Esophagus (tissue), 2 donors: ENCODE measurements at regions not wholly inside any gene's neighbourhood (a gene's known extent, or its start where the extent isn't known, plus 50 kb on each side); places are given as distances from the start of the nearest gene placed in this dataset.
"Not testable (repeated sequence)": the region's sequence is repeated elsewhere in the genome, so short reads cannot be mapped to it uniquely, and the experiment has no call there.

Source experiments
- H3K27ac ChIP-seq, 2 donors: one replicate each; pipeline ENCODE4 v1.5.1; 2013; ENCODE audit warnings: low read depth in 2 of 2, mild to moderate bottlenecking in 2 of 2, inconsistent platforms in 1 of 2, low read length in 1 of 2, moderate library complexity in 1 of 2
- H3K27me3 ChIP-seq, 2 donors: one replicate each; pipeline ENCODE4 v1.6.1; 2013; ENCODE audit warnings: low read length in 2 of 2, control low read depth in 1 of 2, mild to moderate bottlenecking in 1 of 2; ENCODE audit not compliant: insufficient read depth in 2 of 2, control insufficient read depth in 1 of 2
- H3K36me3 ChIP-seq, 2 donors: one replicate each; pipeline ENCODE4 v1.6.1; 2013; ENCODE audit warnings: low read length in 1 of 2; ENCODE audit not compliant: control insufficient read depth in 2 of 2, insufficient read depth in 2 of 2
- H3K4me1 ChIP-seq, 2 donors: one replicate each; pipeline ENCODE4 v1.6.1; 2013; ENCODE audit warnings: low read length in 1 of 2; ENCODE audit not compliant: control insufficient read depth in 2 of 2, insufficient read depth in 2 of 2
- H3K4me3 ChIP-seq, 2 donors: one replicate each; pipeline ENCODE4 v1.5.1; 2013; ENCODE audit warnings: low read length in 2 of 2, mild to moderate bottlenecking in 2 of 2, low read depth in 1 of 2, moderate library complexity in 1 of 2
- H3K9me3 ChIP-seq, 2 donors: one replicate each; pipeline ENCODE4 v1.6.1; 2013; ENCODE audit warnings: mild to moderate bottlenecking in 2 of 2, low read depth in 1 of 2, low read length in 1 of 2, moderate library complexity in 1 of 2; ENCODE audit not compliant: control insufficient read depth in 2 of 2, insufficient read depth in 1 of 2
- WGBS, 2 donors: extraction: QIAGEN DNeasy Blood & Tissue Kit; methylation state at CpG; one replicate each; pipeline ENCODE4 v1.1.7; 2013; 5-methylcytosine and 5-hydroxymethylcytosine counted together
- donor health status: healthy with polysubstance abuse.
- donor health status: Bipolar disorder and iron deficiency.

DNA sequence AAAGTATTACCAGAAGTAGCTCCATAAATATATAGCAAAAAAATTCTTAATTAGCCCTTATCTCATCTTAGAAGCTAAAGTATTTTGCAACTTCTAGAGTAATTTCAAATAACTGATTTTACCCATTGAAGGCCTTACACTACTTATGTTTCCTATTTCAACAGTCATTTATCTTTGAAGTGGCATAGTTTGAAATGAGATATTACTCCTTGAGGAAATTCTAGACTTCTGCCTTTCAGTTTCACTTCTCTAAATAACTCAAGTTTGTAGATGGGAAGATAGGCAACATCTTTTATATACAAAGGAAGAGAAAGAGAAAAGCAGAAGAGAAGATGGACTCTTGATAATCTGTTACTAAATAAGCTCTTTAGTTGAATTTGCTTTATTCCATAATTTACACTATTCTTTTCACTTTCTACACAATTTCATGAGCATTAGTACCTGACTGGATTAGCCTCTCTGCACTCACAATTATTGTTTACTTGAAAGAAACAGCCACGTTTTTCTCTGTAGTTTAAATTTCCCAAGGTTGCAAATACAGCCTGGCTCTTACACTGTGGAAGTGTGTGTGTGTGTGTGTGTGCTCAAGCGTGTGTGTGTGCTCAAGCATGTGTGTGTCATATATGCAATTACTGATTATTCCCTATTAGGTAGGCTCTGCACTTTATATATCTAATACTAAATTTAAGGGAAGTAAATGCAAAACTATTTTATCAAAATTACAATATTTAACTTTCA lies 60.6 kb upstream of the EMB start:
- Histone ChIP-seq H3K4me1 (no peaks in the 10 kb centered on the region), H3K36me3 (no peaks in the 10 kb centered on the region), H3K4me3 (no peak overlapping the region), H3K27ac (no peak overlapping the region), H3K9me3 (no peaks in the 10 kb centered on the region), H3K27me3 (no peaks in the 10 kb centered on the region)
- WGBS, 2 donors, result 47 to 48% methylated on average over 2 of the region's 2 CpGs

GRCh38 chr5:50513028-50513457 lies 72.0 kb upstream of the EMB start:
- not testable (repeated sequence) for H3K4me1 ChIP-seq, H3K9me3 ChIP-seq, H3K4me3 ChIP-seq, H3K27me3 ChIP-seq, H3K27ac ChIP-seq, H3K36me3 ChIP-seq

- not testable (repeated sequence) for H3K27ac ChIP-seq, H3K9me3 ChIP-seq, H3K27me3 ChIP-seq, H3K4me1 ChIP-seq, H3K4me3 ChIP-seq, H3K36me3 ChIP-seq
These were observed 80.0 kb upstream of the EMB start for GRCh38 chr5:50521060-50521459.

DNA sequence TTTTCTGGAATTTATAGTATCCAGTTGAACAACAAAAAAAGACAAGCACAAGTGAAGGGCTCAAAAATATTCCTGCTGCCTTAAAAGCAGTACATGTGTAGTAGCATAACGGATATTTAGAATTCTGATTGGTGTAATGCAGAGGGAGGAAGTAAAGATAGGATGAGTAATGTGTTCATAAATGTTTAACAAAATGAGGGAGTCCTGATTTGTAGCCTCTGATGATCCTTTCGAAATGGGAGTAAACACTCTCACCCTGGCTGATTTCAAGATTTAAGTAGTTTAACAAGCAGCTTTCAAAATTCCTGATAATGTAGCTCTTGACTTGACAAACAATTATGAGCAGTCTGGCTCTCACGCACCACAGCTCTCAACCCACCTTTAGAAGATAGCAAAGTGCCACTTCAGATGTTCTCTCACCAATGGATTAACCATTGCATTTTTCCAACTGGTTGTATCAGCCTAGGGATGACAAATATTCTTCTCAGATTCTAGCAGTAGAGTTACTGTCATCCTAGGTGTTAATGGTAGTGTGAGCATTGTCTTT lies 86.5 kb upstream of the EMB start:
- H3K27ac ChIP-seq, H3K4me1 ChIP-seq, H3K9me3 ChIP-seq, H3K27me3 ChIP-seq, H3K4me3 ChIP-seq, H3K36me3 ChIP-seq: not testable (repeated sequence)
- WGBS, 2 donors, result 72 to 88% methylated on average over 3 of the region's 3 CpGs

DNA sequence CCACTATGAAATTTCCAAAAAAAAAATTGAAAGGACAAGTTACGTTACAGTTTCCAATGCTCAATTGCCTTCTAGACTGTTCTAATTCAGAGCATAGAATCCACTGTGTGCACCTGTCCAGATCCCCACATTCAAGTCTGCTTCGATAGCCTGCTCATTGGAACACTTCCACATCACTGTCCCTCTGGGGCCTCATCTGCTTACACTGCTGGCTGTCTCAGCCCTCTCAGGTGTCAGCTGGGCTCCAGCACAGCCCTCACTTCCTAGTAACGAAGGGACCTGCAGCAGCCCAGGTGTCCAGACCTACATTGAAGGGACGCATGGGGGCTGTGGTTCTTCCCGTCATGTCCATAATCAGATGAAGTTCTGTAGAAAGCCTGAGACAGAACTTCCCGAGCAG lies 94.3 kb upstream of the EMB start:
- Histone ChIP-seq H3K27ac (no peak overlapping the region), H3K36me3 (no peaks in the 10 kb centered on the region), H3K9me3 (no peaks in the 10 kb centered on the region), H3K4me3 (no peak overlapping the region), H3K4me1 (no peaks in the 10 kb centered on the region), H3K27me3 (no peaks in the 10 kb centered on the region)
- WGBS, 2 donors, result 75 to 82% methylated on average over 6 of the region's 6 CpGs

GRCh38 chr5:50537534-50537933 lies 96.4 kb upstream of the EMB start:
- H3K4me3 ChIP-seq, H3K36me3 ChIP-seq, H3K27me3 ChIP-seq, H3K9me3 ChIP-seq, H3K27ac ChIP-seq, H3K4me1 ChIP-seq: not testable (repeated sequence)
- WGBS, 2 donors, result 59 to 75% methylated on average over 1 of the region's 1 CpG

GRCh38 chr5:50547303-50547702 lies 106.2 kb upstream of the EMB start:
- no peak overlapping the region for H3K27ac ChIP-seq
- H3K4me3 ChIP-seq, result no peak overlapping the region
- H3K9me3 ChIP-seq, result no peaks in the 10 kb centered on the region
- H3K27me3 ChIP-seq, result no peaks in the 10 kb centered on the region
- H3K36me3 ChIP-seq, result no peaks in the 10 kb centered on the region
- 76 to 80% methylated on average over 2 of the region's 2 CpGs for WGBS, 2 donors
- no peaks in the 10 kb centered on the region for H3K4me1 ChIP-seq

DNA sequence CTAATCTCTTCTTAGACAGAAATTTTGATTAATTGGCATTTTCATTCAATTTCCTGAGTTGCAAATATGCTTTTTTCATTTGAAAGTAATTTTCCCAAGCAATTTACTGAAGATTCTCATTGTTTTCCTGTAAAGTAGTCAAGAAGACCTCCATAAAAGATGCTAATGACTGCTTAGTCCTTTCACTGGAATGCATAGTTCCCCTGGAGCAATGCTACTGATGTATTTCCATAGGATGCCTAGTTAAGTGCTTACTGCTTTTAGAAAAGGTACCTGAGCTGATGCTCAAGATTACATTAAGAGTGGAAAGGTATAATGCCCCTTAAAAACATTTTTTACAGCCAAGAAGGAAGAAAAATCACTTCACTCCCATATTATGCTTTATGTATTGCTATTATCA lies 109.2 kb upstream of the EMB start:
- Histone ChIP-seq H3K9me3 (no peaks in the 10 kb centered on the region), H3K27me3 (no peaks in the 10 kb centered on the region), H3K36me3 (no peaks in the 10 kb centered on the region), H3K27ac (no peak overlapping the region), H3K4me1 (no peaks in the 10 kb centered on the region), H3K4me3 (no peak overlapping the region)

GRCh38 chr5:50550993-50551392 lies 109.9 kb upstream of the EMB start:
- H3K9me3 ChIP-seq, result no peaks in the 10 kb centered on the region
- no peaks in the 10 kb centered on the region for H3K4me1 ChIP-seq
- no peaks in the 10 kb centered on the region for H3K27me3 ChIP-seq
- no peak overlapping the region for H3K27ac ChIP-seq
- no peaks in the 10 kb centered on the region for H3K36me3 ChIP-seq
- 87 to 88% methylated on average over 3 of the region's 3 CpGs for WGBS, 2 donors
- H3K4me3 ChIP-seq, result no peak overlapping the region

GRCh38 chr5:50553560-50553984 lies 112.5 kb upstream of the EMB start:
- peak overlapping the region in 1 of 2 donors; percentile 33 for H3K4me3 ChIP-seq
- no peaks in the 10 kb centered on the region for H3K9me3 ChIP-seq
- WGBS, 2 donors, result 50 to 64% methylated on average over 4 of the region's 4 CpGs
- no peaks in the 10 kb centered on the region for H3K27me3 ChIP-seq
- H3K27ac ChIP-seq, result no peak overlapping the region
- H3K36me3 ChIP-seq, result no peaks in the 10 kb centered on the region
- no peaks in the 10 kb centered on the region for H3K4me1 ChIP-seq
